H1 (cell line): ENCODE measurements at regions not wholly inside any gene's neighbourhood (a gene's known extent, or its start where the extent isn't known, plus 50 kb on each side); places are given as distances from the start of the nearest gene placed in this dataset.
"Not testable (repeated sequence)": the region's sequence is repeated elsewhere in the genome, so short reads cannot be mapped to it uniquely, and the experiment has no call there.

Experiments used
- CHD2 ChIP-seq: IDR thresholded peaks from 2 replicates; pipeline ENCODE4 v1.6.1; 2012; ENCODE audit warnings: low read length, improper control_type of control experiment
- GABPA ChIP-seq: IDR thresholded peaks from 2 replicates; pipeline ENCODE4 v1.6.1; 2011; ENCODE audit warnings: mild to moderate bottlenecking, low read length, moderate library complexity, borderline replicate concordance; ENCODE audit not compliant: insufficient read depth
- POLR2AphosphoS5 ChIP-seq: IDR thresholded peaks from 2 replicates; pipeline ENCODE4 v1.6.1; 2011; ENCODE audit warnings: low read depth, low read length
- SIX5 ChIP-seq: IDR thresholded peaks from 2 replicates; pipeline ENCODE4 v1.6.1; 2011; ENCODE audit warnings: mild to moderate bottlenecking, low read depth, low read length
- YY1 ChIP-seq: IDR thresholded peaks from 2 replicates; pipeline ENCODE4 v1.6.1; 2011; ENCODE audit warnings: low read depth, mild to moderate bottlenecking, low read length
- TF ChIP-seq, protein P1 (sequence below), 3 experiments: IDR thresholded peaks; 1 replicate in 2 of 3; 2 replicates in 1 of 3; pipeline versions ENCODE4 v1.5.1 to v1.6.1; 2011; ENCODE audit warnings: low read length in 3 of 3, mild to moderate bottlenecking in 3 of 3, inconsistent platforms in 2 of 3, low read depth in 1 of 3, moderate library complexity in 1 of 3; ENCODE audit not compliant: insufficient read depth in 1 of 3; ENCODE audit errors: control extremely low read depth in 1 of 3

DNA sequence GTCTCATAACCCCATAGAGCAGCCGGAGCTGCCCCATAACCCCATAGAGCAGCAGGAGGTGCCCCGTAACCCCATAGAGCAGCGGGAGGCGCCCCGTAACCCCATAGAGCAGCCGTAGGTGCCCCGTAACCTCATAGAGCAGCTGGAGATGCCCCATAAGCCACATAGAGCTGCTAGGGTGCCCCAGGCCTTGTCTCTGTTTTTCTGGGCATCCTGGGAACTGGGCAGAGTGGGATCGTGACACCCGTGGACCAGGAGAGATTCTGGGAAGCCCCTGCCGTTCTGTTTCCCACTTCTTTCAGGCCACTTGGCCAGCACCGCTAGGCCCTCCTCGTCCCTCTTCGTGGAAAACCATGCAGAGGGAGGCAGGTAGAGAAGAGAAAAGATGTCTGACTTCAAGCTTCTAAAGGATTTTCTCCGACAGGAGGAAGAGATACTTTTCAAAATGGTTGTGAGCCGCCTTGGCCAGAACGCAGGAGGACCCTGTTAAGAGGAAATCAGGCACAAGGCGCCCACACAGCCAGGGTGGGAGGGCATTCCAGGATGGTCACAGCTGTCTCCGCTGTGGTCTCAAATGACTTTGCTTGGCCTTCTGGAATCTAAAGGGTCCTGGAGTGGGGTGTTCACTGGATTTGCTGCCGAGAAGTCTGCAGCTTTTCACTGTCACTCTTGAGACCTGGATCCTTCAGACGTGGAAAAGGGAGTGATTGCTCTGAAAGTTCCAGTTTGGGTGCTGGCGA lies 171.8 kb downstream of the NPIPB11 start:
- TF ChIP-seq, protein P1, sequence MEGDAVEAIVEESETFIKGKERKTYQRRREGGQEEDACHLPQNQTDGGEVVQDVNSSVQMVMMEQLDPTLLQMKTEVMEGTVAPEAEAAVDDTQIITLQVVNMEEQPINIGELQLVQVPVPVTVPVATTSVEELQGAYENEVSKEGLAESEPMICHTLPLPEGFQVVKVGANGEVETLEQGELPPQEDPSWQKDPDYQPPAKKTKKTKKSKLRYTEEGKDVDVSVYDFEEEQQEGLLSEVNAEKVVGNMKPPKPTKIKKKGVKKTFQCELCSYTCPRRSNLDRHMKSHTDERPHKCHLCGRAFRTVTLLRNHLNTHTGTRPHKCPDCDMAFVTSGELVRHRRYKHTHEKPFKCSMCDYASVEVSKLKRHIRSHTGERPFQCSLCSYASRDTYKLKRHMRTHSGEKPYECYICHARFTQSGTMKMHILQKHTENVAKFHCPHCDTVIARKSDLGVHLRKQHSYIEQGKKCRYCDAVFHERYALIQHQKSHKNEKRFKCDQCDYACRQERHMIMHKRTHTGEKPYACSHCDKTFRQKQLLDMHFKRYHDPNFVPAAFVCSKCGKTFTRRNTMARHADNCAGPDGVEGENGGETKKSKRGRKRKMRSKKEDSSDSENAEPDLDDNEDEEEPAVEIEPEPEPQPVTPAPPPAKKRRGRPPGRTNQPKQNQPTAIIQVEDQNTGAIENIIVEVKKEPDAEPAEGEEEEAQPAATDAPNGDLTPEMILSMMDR (IDR thresholded peaks at IDR 0.05; ENCODE audit: control extremely low read depth in 1 of 3, insufficient read depth in 1 of 3, low read depth in 1 of 3, low read length in 3 of 3): not testable (repeated sequence)
- not testable (repeated sequence) for TF ChIP-seq POLR2AphosphoS5, SIX5, YY1, GABPA, CHD2
